H9 (cell line): ENCODE measurements at regions not wholly inside any gene's neighbourhood (a gene's known extent, or its start where the extent isn't known, plus 50 kb on each side); places are given as distances from the start of the nearest gene placed in this dataset.

Experiments used
- DNase-seq: peaks from one replicate; pipeline ENCODE4 v3.0.0-alpha.2; 2017
- H2AFZ ChIP-seq: one replicate; pipeline ENCODE4 v1.6.1; 2013; ENCODE audit warnings: mild to moderate bottlenecking, low read length, control low read depth, moderate library complexity
- H2AK5ac ChIP-seq: 2 replicates; pipeline ENCODE4 v1.6.1; 2013; ENCODE audit warnings: low read length, control low read depth, mixed read lengths; ENCODE audit not compliant: insufficient read length
- H2BK120ac ChIP-seq: one replicate; pipeline ENCODE4 v1.6.1; 2013; ENCODE audit warnings: low read depth, mild to moderate bottlenecking, low read length, control low read depth, inconsistent platforms; ENCODE audit not compliant: poor library complexity, severe bottlenecking
- H2BK12ac ChIP-seq: 2 replicates; pipeline ENCODE4 v1.6.1; 2013; ENCODE audit warnings: low read length, control low read depth, mixed read lengths, low read depth; ENCODE audit not compliant: insufficient read length
- H2BK15ac ChIP-seq: 2 replicates; pipeline ENCODE4 v1.6.1; 2013; ENCODE audit warnings: low read depth, low read length, control low read depth
- H2BK20ac ChIP-seq: one replicate; pipeline ENCODE4 v1.6.1; 2013; ENCODE audit warnings: low read depth, mild to moderate bottlenecking, low read length, control low read depth, inconsistent platforms; ENCODE audit not compliant: poor library complexity, severe bottlenecking
- H2BK5ac ChIP-seq: 2 replicates; pipeline ENCODE4 v1.6.1; 2013; ENCODE audit warnings: low read length, control low read depth, mixed read lengths; ENCODE audit not compliant: insufficient read length
- H3K14ac ChIP-seq: 2 replicates; pipeline ENCODE4 v1.6.1; 2013; ENCODE audit warnings: low read length, control low read depth; ENCODE audit not compliant: insufficient read depth
- H3K18ac ChIP-seq: 2 replicates; pipeline ENCODE4 v1.6.1; 2013; ENCODE audit warnings: low read depth, mild to moderate bottlenecking, mixed read lengths, low read length, control low read depth; ENCODE audit not compliant: insufficient read length
- H3K23ac ChIP-seq: 2 replicates; pipeline ENCODE4 v1.6.1; 2013; ENCODE audit warnings: low read length, control low read depth, mixed read lengths, low read depth; ENCODE audit not compliant: insufficient read length
- H3K23me2 ChIP-seq: 2 replicates; pipeline ENCODE4 v1.6.1; 2013; ENCODE audit warnings: low read depth, mild to moderate bottlenecking, mixed read lengths, low read length, control low read depth; ENCODE audit not compliant: insufficient read length, poor library complexity, severe bottlenecking
- H3K27ac ChIP-seq: 2 replicates; pipeline ENCODE4 v1.5.1; 2013; ENCODE audit warnings: low read length, control low read depth, mixed read lengths, low read depth; ENCODE audit not compliant: insufficient read length
- H3K27me3 ChIP-seq: 2 replicates; pipeline ENCODE4 v1.6.1; 2013; ENCODE audit warnings: low read length, control low read depth, inconsistent platforms; ENCODE audit not compliant: insufficient read depth
- H3K4ac ChIP-seq: 2 replicates; pipeline ENCODE4 v1.6.1; 2013; ENCODE audit warnings: low read depth, mild to moderate bottlenecking, control low read depth, inconsistent platforms, low read length, moderate library complexity
- H3K4me1 ChIP-seq: 2 replicates; pipeline ENCODE4 v1.6.1; 2013; ENCODE audit warnings: low read length, control low read depth, inconsistent platforms; ENCODE audit not compliant: insufficient read depth
- H3K4me2 ChIP-seq: 2 replicates; pipeline ENCODE4 v1.6.1; 2013; ENCODE audit warnings: low read length, control low read depth, mixed read lengths; ENCODE audit not compliant: insufficient read length, insufficient read depth
- H3K56ac ChIP-seq: 2 replicates; pipeline ENCODE4 v1.6.1; 2013; ENCODE audit warnings: low read depth, mild to moderate bottlenecking, mixed read lengths, low read length, control low read depth; ENCODE audit not compliant: insufficient read length
- H3K79me1 ChIP-seq: 2 replicates; pipeline ENCODE4 v1.6.1; 2013; ENCODE audit warnings: low read depth, mild to moderate bottlenecking, moderate library complexity, low read length, control low read depth, inconsistent platforms; ENCODE audit not compliant: insufficient read depth, poor library complexity, severe bottlenecking
- H3K79me2 ChIP-seq: 2 replicates; pipeline ENCODE4 v1.6.1; 2013; ENCODE audit warnings: low read length, control low read depth, inconsistent platforms; ENCODE audit not compliant: insufficient read depth
- H3K9ac ChIP-seq: 2 replicates; pipeline ENCODE4 v1.6.1; 2013; ENCODE audit warnings: low read length, control low read depth, mixed read lengths; ENCODE audit not compliant: insufficient read length; ENCODE audit errors: extremely low read depth
- H3K9me3 ChIP-seq: one replicate; pipeline ENCODE4 v1.6.1; 2013; ENCODE audit warnings: low read depth, low read length, inconsistent platforms; ENCODE audit not compliant: control insufficient read depth
- H3T11ph ChIP-seq: one replicate; pipeline ENCODE4 v1.6.1; 2013; ENCODE audit warnings: mild to moderate bottlenecking, low read length, control low read depth, inconsistent platforms
- H4K20me1 ChIP-seq: one replicate; pipeline ENCODE4 v1.6.1; 2013; ENCODE audit not compliant: control insufficient read depth, insufficient read length, insufficient read depth
- H4K5ac ChIP-seq: 2 replicates; pipeline ENCODE4 v1.6.1; 2013; ENCODE audit warnings: low read depth, mild to moderate bottlenecking, mixed read lengths, low read length, control low read depth; ENCODE audit not compliant: insufficient read length
- H4K8ac ChIP-seq: replicated peaks from 2 replicates; pipeline ENCODE4 v1.6.1; 2013; ENCODE audit warnings: low read length, control low read depth, mixed read lengths, low read depth; ENCODE audit not compliant: insufficient read length
- H4K91ac ChIP-seq: 2 replicates; pipeline ENCODE4 v1.6.1; 2013; ENCODE audit warnings: low read depth, mild to moderate bottlenecking, moderate library complexity, mixed read lengths, low read length, control low read depth; ENCODE audit not compliant: insufficient read length
- H3K27ac Mint-ChIP-seq, 3 experiments: 2 replicates in 2 of 3; 3 replicates in 1 of 3; pipeline ENCODE4 v1.8.0; 2020 to 2021; ENCODE audit warnings: mixed read lengths in 3 of 3, mild to moderate bottlenecking in 1 of 3, moderate library complexity in 1 of 3
- H3K27me3 Mint-ChIP-seq: 2 replicates; pipeline ENCODE4 v1.8.0; 2021; ENCODE audit warnings: low read depth, mild to moderate bottlenecking, moderate library complexity, mixed read lengths
- H3K36me3 Mint-ChIP-seq, 3 experiments: 2 replicates in 2 of 3; 3 replicates in 1 of 3; pipeline ENCODE4 v1.8.0; 2020 to 2021; ENCODE audit warnings: low read depth in 3 of 3, mixed read lengths in 3 of 3; ENCODE audit not compliant: insufficient read depth in 1 of 3
- H3K4me1 Mint-ChIP-seq, 2 experiments: 2 replicates each; pipeline ENCODE4 v1.8.0; 2020; ENCODE audit warnings: mixed read lengths in 2 of 2
- H3K4me3 Mint-ChIP-seq, 2 experiments: 2 replicates in 1 of 2; 3 replicates in 1 of 2; pipeline ENCODE4 v1.8.0; 2020 to 2021; ENCODE audit warnings: mild to moderate bottlenecking in 2 of 2, mixed read lengths in 2 of 2, moderate library complexity in 1 of 2
- H3K9me3 Mint-ChIP-seq, 2 experiments: 2 replicates in 1 of 2; 3 replicates in 1 of 2; pipeline ENCODE4 v1.8.0; 2020; ENCODE audit warnings: mild to moderate bottlenecking in 2 of 2, mixed read lengths in 2 of 2, moderate library complexity in 1 of 2
- CTCF ChIP-seq: fragments of 200-600 bp; sonication (generic); conservative IDR thresholded peaks from 3 replicates; pipeline ENCODE4 v1.8.0; 2021; ENCODE audit warnings: antibody characterized with exemption, mild to moderate bottlenecking
- WGBS: extraction: QIAGEN DNeasy Blood & Tissue Kit; methylation state at CpG from one replicate; pipeline ENCODE4 v1.1.7; 2013; ENCODE audit warnings: missing lambda C conversion rate, low lambda C conversion rate, mixed read lengths; ENCODE audit not compliant: insufficient read length; ENCODE audit errors: extremely low coverage; 5-methylcytosine and 5-hydroxymethylcytosine counted together

- no peak overlapping the region for H3T11ph ChIP-seq
- no peak overlapping the region for H2BK5ac ChIP-seq
- Mint-ChIP-seq H3K27ac (no peak overlapping the region), H3K9me3 (peaks cover 88 to 95% of the 10 kb centered on the region in 2 experiments), H3K4me3 (no peak overlapping the region), H3K36me3 (peaks cover 3 to 13% (median 3%) of the 10 kb centered on the region in 3 experiments; a peak in 3 of 7 replicates), H3K27me3 (no peaks in the 10 kb centered on the region; the same call in 1 of the 2 replicates), H3K4me1 (no peaks in the 10 kb centered on the region)
- no peak overlapping the region for H3K4me2 ChIP-seq
- H3K4ac ChIP-seq: no peak overlapping the region
- H3K79me1 ChIP-seq: no peaks in the 10 kb centered on the region
- H3K23ac ChIP-seq: no peak overlapping the region
- H3K9me3 ChIP-seq: peaks cover 83% of the 10 kb centered on the region
- no peak overlapping the region for H3K27ac ChIP-seq
- no peaks in the 10 kb centered on the region for H3K23me2 ChIP-seq
- no peaks in the 10 kb centered on the region for H3K27me3 ChIP-seq
- no peak for DNase-seq
- H4K8ac ChIP-seq: no peak overlapping the region
- H2BK120ac ChIP-seq: no peak overlapping the region
- H2BK12ac ChIP-seq: no peak overlapping the region
- H3K14ac ChIP-seq: no peak overlapping the region
- no CpG with 5 or more reads among the region's 2 CpGs for WGBS
- no peak overlapping the region for H3K18ac ChIP-seq
- no peak overlapping the region for H2BK15ac ChIP-seq
- H4K5ac ChIP-seq: no peak overlapping the region
- no peak overlapping the region for H3K9ac ChIP-seq
- H3K56ac ChIP-seq: no peak overlapping the region
- no peak overlapping the region for H2BK20ac ChIP-seq
- H3K4me1 ChIP-seq: no peaks in the 10 kb centered on the region
- H3K79me2 ChIP-seq: no peaks in the 10 kb centered on the region
- TF ChIP-seq CTCF: no peak
- no peaks in the 10 kb centered on the region for H4K20me1 ChIP-seq
- H2AFZ ChIP-seq: no peak overlapping the region
- no peak overlapping the region for H4K91ac ChIP-seq
- H2AK5ac ChIP-seq: no peak overlapping the region
Observed at GRCh38 chr14:106681568-106681967, 1155.2 kb downstream of the TMEM121 start.
